Mucosa of descending colon (tissue), 3 donors: ENCODE measurements at regions not wholly inside any gene's neighbourhood (a gene's known extent, or its start where the extent isn't known, plus 50 kb on each side); places are given as distances from the start of the nearest gene placed in this dataset.

Experiments used
- ATAC-seq: fragments of 200-7000 bp; cut with Tn5 transposase; one replicate; pipeline ENCODE4 v1.9.1; 2020; ENCODE audit warnings: mild to moderate bottlenecking, moderate library complexity
- DNase-seq, 3 donors: peaks; one replicate each; pipeline ENCODE4 v3.0.0-alpha.2; 2020
- H3K36me3 ChIP-seq: fragments of 200-600 bp; one replicate; pipeline ENCODE4 v1.8.0; 2021; ENCODE audit warnings: low read depth, mild to moderate bottlenecking
- H3K4me1 ChIP-seq: fragments of 200-600 bp; one replicate; pipeline ENCODE4 v1.8.0; 2021; ENCODE audit warnings: low read depth, mild to moderate bottlenecking
- H3K4me3 ChIP-seq: fragments of 200-600 bp; one replicate; pipeline ENCODE4 v1.8.0; 2021; ENCODE audit warnings: mild to moderate bottlenecking
- H3K9me3 ChIP-seq: fragments of 200-600 bp; one replicate; pipeline ENCODE4 v1.8.0; 2021; ENCODE audit warnings: mild to moderate bottlenecking
- intact Hi-C, 2 donors: fragments of 100-400 bp; cut with DNase I in 1 of 2; cut with micrococcal nuclease in 1 of 2; formaldehyde crosslinking; loops; one replicate each; pipeline versions ENCODE4 v1.11.0 to v1.11.1; 2022; cut with DNase I, micrococcal nuclease
- TF ChIP-seq, protein P1 (sequence below): fragments of 200-600 bp; IDR thresholded peaks from one replicate; pipeline ENCODE4 v1.8.0; 2022; ENCODE audit warnings: antibody characterized with exemption, mild to moderate bottlenecking
- donor health status: DM: no; HTN: no; CAD: no; lungs with moderate emphysema.
- donor health status: DM: no; HTN: no; CAD: no.
- donor health status: DM: no; HTN: yes; CAD: no.

DNA sequence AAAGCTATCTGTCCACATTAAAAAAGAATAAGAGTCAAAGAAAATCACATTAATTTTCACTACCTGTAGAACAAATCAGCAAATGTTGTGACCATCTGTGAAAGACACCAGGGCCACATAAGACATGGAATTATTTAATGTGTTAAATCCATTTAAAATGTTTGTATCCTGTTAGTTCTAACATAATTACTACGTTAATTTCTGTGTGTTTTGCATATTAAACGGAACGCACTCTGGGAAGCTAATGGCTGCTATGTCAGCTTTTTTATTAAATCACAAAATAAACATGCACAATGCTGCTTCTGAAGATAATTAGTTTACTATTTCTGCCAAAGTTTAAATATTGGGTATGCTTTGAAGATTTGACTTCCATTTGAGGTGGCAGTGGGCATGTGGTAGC is 1061.2 kb downstream of the CDH11 start:
- ATAC-seq: no peak
- Histone ChIP-seq H3K36me3 (no peaks in the 10 kb centered on the region), H3K4me1 (no peaks in the 10 kb centered on the region), H3K4me3 (no peak overlapping the region), H3K9me3 (no peaks in the 10 kb centered on the region)
- TF ChIP-seq, protein P1, sequence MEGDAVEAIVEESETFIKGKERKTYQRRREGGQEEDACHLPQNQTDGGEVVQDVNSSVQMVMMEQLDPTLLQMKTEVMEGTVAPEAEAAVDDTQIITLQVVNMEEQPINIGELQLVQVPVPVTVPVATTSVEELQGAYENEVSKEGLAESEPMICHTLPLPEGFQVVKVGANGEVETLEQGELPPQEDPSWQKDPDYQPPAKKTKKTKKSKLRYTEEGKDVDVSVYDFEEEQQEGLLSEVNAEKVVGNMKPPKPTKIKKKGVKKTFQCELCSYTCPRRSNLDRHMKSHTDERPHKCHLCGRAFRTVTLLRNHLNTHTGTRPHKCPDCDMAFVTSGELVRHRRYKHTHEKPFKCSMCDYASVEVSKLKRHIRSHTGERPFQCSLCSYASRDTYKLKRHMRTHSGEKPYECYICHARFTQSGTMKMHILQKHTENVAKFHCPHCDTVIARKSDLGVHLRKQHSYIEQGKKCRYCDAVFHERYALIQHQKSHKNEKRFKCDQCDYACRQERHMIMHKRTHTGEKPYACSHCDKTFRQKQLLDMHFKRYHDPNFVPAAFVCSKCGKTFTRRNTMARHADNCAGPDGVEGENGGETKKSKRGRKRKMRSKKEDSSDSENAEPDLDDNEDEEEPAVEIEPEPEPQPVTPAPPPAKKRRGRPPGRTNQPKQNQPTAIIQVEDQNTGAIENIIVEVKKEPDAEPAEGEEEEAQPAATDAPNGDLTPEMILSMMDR: no peak
- no peak for DNase-seq
- intact Hi-C loops: no loop called here

- Histone ChIP-seq H3K4me1 (no peaks in the 10 kb centered on the region), H3K9me3 (no peaks in the 10 kb centered on the region), H3K4me3 (no peak overlapping the region), H3K36me3 (no peaks in the 10 kb centered on the region)
- ATAC-seq (no peak), DNase-seq (no peak)
- TF ChIP-seq, protein P1: no peak
- intact Hi-C loops: no loop called here
Observed at GRCh38 chr16:64058685-64059084, 1063.2 kb downstream of the CDH11 start.

DNA sequence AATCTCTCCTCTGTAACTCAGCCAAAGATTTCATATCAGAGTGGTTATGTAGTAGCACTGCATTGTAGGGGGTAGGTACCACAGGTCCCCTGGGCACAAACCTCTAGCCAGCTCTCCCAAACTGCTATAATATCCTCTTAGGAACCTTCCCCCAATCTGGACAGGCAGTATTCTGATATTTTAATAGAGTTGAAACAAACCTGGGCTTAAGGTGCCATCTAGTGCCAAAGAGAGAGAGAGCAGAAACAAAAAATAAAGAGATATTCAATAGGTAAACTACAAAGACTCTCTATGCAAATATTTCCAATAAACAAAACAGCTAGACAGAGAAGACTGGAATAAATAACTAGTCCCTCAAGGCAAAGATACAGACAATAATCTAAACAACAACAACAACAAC is 1070.0 kb downstream of the CDH11 start:
- H3K4me1 ChIP-seq: no peaks in the 10 kb centered on the region
- TF ChIP-seq, protein P1: no peak
- H3K4me3 ChIP-seq: no peak overlapping the region
- H3K9me3 ChIP-seq: no peaks in the 10 kb centered on the region
- intact Hi-C loops: no loop called here
- ATAC-seq (no peak), DNase-seq (no peak)
- no peaks in the 10 kb centered on the region for H3K36me3 ChIP-seq

DNA sequence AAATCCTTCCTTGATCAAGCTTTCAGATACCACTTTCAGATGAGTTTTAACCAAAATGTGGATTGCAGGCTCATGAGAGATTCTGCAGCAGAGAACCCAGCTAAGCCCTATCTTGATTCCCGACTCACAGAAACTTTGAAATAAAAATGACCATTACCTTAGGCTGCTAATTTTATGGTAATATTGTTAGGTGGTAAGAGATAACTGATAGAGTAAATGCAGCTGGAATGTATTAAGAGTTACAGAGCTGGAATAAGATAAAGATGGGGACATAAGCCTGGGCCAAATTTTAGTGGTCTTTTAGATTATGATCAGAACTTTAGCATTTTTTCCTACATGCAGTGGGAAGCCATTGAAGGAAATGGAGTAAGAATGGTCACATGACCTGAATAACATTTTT is 1074.0 kb downstream of the CDH11 start:
- TF ChIP-seq, protein P1: no peak

DNA sequence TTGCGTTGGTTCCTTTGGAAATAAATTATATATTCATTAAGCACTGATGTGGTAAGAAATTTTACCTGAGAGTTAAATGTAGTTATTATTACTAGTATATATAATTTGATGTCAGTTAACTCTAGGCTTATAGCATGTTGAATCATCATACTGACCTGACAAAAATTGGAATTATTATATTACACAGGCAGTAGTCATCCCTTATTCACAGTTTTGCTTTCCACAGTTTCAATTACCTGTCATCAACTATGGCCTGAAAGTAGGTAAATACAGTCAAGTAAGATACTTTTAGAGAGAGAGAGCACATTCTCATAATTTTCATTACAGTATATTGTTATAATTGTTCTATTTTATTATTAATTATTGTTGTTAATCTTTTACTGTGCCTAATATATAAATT is 1074.7 kb downstream of the CDH11 start:
- Histone ChIP-seq H3K4me1 (no peaks in the 10 kb centered on the region), H3K36me3 (no peaks in the 10 kb centered on the region), H3K4me3 (no peak overlapping the region), H3K9me3 (no peaks in the 10 kb centered on the region)
- ATAC-seq (no peak), DNase-seq (no peak)
- intact Hi-C loops: no loop called here
- TF ChIP-seq, protein P1: no peak

More for the DNA sequence above, 1074.0 kb downstream of the CDH11 start:
- H3K4me1 ChIP-seq: no peaks in the 10 kb centered on the region
- intact Hi-C loops: no loop called here
- ATAC-seq: no peak
- no peak overlapping the region for H3K4me3 ChIP-seq
- H3K9me3 ChIP-seq: no peaks in the 10 kb centered on the region
- no peak for DNase-seq
- no peaks in the 10 kb centered on the region for H3K36me3 ChIP-seq

- no peaks in the 10 kb centered on the region for H3K36me3 ChIP-seq
- no peak overlapping the region for H3K4me3 ChIP-seq
- no peaks in the 10 kb centered on the region for H3K9me3 ChIP-seq
- no peaks in the 10 kb centered on the region for H3K4me1 ChIP-seq
- intact Hi-C loops: no loop called here
- TF ChIP-seq, protein P1: no peak
- DNase-seq (no peak), ATAC-seq (no peak)
Observed at GRCh38 chr16:64035337-64035736, 1086.5 kb downstream of the CDH11 start.
